AG10803 (cell line): ENCODE measurements at regions not wholly inside any gene's neighbourhood (a gene's known extent, or its start where the extent isn't known, plus 50 kb on each side); places are given as distances from the start of the nearest gene placed in this dataset.

Experiments
- DNase-seq: peaks from one replicate; pipeline ENCODE4 v3.0.0; 2010; ENCODE audit warnings: low read depth
- H3K4me3 ChIP-seq: 2 replicates; pipeline ENCODE4 v1.5.1; 2011; ENCODE audit warnings: mild to moderate bottlenecking, low read length, control low read depth
- CTCF ChIP-seq: conservative IDR thresholded peaks from 2 replicates; pipeline ENCODE4 v1.5.1; 2011; ENCODE audit warnings: mild to moderate bottlenecking, low read length, control low read depth, inconsistent platforms

- TF ChIP-seq CTCF: no peak
- DNase-seq: no peak
- no peak overlapping the region for H3K4me3 ChIP-seq
Observed at GRCh38 chr16:48838349-48838748, 228.4 kb upstream of the N4BP1 start.

- H3K4me3 ChIP-seq: no peak overlapping the region
- no peak for TF ChIP-seq CTCF
- no peak for DNase-seq
Observed at GRCh38 chr16:48836636-48837035, 226.7 kb upstream of the N4BP1 start.

GRCh38 chr16:48836067-48836466, 226.1 kb upstream of the N4BP1 start:
- no peak for DNase-seq
- no peak for TF ChIP-seq CTCF
- H3K4me3 ChIP-seq: no peak overlapping the region

GRCh38 chr16:48834576-48834975, 224.6 kb upstream of the N4BP1 start:
- H3K4me3 ChIP-seq: no peak overlapping the region
- DNase-seq: no peak
- no peak for TF ChIP-seq CTCF

GRCh38 chr16:48833461-48833860, 223.5 kb upstream of the N4BP1 start:
- DNase-seq: no peak
- TF ChIP-seq CTCF: no peak
- no peak overlapping the region for H3K4me3 ChIP-seq

- no peak for TF ChIP-seq CTCF
- no peak overlapping the region for H3K4me3 ChIP-seq
- no peak for DNase-seq
Observed at GRCh38 chr16:48831076-48831722, 221.2 kb upstream of the N4BP1 start.
